ENCODE measurements at regions not wholly inside any gene's neighbourhood (a gene's known extent, or its start where the extent isn't known, plus 50 kb on each side); places are given as distances from the start of the nearest gene placed in this dataset.

- Histone ChIP-seq H3K9me3 (no peaks in the 10 kb centered on the region), H3K27ac (no peak overlapping the region), H3K36me3 (no peaks in the 10 kb centered on the region), H3K4me3 (no peak overlapping the region), H3K27me3 (no peaks in the 10 kb centered on the region), H3K4me1 (peaks cover 0 to 9% (median 7%) of the 10 kb centered on the region in 3 donors)
- intact Hi-C loops (cut with DNase I), result no loop called here
- no peak for TF ChIP-seq POLR2A (IDR thresholded peaks at IDR 0.05)
- TF ChIP-seq, protein P1, sequence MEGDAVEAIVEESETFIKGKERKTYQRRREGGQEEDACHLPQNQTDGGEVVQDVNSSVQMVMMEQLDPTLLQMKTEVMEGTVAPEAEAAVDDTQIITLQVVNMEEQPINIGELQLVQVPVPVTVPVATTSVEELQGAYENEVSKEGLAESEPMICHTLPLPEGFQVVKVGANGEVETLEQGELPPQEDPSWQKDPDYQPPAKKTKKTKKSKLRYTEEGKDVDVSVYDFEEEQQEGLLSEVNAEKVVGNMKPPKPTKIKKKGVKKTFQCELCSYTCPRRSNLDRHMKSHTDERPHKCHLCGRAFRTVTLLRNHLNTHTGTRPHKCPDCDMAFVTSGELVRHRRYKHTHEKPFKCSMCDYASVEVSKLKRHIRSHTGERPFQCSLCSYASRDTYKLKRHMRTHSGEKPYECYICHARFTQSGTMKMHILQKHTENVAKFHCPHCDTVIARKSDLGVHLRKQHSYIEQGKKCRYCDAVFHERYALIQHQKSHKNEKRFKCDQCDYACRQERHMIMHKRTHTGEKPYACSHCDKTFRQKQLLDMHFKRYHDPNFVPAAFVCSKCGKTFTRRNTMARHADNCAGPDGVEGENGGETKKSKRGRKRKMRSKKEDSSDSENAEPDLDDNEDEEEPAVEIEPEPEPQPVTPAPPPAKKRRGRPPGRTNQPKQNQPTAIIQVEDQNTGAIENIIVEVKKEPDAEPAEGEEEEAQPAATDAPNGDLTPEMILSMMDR (IDR thresholded peaks at IDR 0.05), result no peak
- no peak for DNase-seq
- WGBS, 2 donors, result 91 to 93% methylated on average over 3 to 4 of the region's 6 CpGs
Observed at GRCh38 chr2:8393506-8393905, 288.4 kb upstream of the ID2 start.

DNA sequence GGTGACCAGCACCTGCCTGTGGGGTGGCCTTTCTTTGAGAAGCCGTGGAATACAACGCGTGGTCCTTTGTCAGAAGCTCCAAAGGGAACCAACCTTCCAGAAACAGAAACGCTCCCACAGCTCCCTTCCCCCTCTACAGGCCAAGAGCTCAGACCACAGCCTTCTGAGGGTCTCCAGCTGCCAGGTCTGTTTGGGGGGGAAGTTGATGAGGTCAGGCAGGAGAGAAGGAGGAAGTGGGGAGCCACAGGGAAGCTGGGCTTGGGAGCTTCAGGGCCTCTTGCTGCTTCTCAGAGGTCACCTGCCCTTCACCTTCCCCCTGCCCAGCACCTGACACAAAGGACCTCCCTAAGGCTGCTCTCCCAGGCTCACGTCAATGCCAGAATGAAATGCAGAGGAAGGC lies 287.7 kb upstream of the ID2 start:
- Histone ChIP-seq H3K36me3 (no peaks in the 10 kb centered on the region), H3K27me3 (no peaks in the 10 kb centered on the region), H3K9me3 (no peaks in the 10 kb centered on the region), H3K27ac (no peak overlapping the region), H3K4me3 (no peak overlapping the region), H3K4me1 (peaks cover 0 to 9% (median 7%) of the 10 kb centered on the region in 3 donors)
- TF ChIP-seq, protein P1 (IDR thresholded peaks at IDR 0.05), result no peak
- TF ChIP-seq POLR2A (IDR thresholded peaks at IDR 0.05), result no peak
- no peak for DNase-seq
- intact Hi-C loops (cut with DNase I), result no loop called here
- 100% methylated on average over 1 of the region's 5 CpGs; no CpG with 5 or more reads in 1 of the 2 donors for WGBS, 2 donors

GRCh38 chr2:8394569-8395359 lies 287.1 kb upstream of the ID2 start:
- Histone ChIP-seq H3K36me3 (no peaks in the 10 kb centered on the region), H3K27ac (no peak overlapping the region), H3K9me3 (no peaks in the 10 kb centered on the region), H3K4me3 (no peak overlapping the region), H3K4me1 (peaks cover 0 to 3% (median 2%) of the 10 kb centered on the region in 3 donors), H3K27me3 (no peaks in the 10 kb centered on the region)
- intact Hi-C loops (cut with DNase I), result no loop called here
- WGBS, 2 donors, result 88% methylated on average over 7 of the region's 9 CpGs
- TF ChIP-seq, protein P1 (IDR thresholded peaks at IDR 0.05), result no peak
- TF ChIP-seq POLR2A (IDR thresholded peaks at IDR 0.05), result no peak
- DNase-seq, result no peak

DNA sequence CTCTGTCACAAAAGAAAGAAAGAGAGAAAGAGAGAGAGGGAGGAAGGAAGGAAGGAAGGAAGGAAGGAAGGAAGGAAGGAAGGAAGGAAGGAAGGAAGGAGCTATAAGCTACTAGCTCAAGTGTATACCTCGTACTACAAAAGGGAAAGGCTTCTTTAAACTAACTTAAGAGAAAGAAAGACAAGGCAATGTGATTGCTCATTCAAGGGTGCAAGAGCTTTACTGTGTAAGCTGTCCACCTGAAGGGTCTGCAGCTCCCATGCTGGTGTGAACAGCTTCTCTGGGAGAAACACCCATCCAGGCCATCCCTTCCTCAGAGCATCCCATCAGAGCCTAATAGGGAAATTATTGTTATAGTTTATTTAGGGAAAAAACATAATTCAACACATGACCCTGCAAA lies 286.1 kb upstream of the ID2 start:
- Histone ChIP-seq H3K27me3 (no peaks in the 10 kb centered on the region), H3K27ac (no peak overlapping the region), H3K36me3 (no peaks in the 10 kb centered on the region), H3K4me3 (no peak overlapping the region), H3K9me3 (no peaks in the 10 kb centered on the region), H3K4me1 (no peaks in the 10 kb centered on the region)
- TF ChIP-seq, protein P1 (IDR thresholded peaks at IDR 0.05), result no peak
- no peak for TF ChIP-seq POLR2A (IDR thresholded peaks at IDR 0.05)
- no peak for DNase-seq
- intact Hi-C loops (cut with DNase I), result no loop called here
- 50 to 67% methylated on average over 1 of the region's 1 CpG for WGBS, 2 donors

DNA sequence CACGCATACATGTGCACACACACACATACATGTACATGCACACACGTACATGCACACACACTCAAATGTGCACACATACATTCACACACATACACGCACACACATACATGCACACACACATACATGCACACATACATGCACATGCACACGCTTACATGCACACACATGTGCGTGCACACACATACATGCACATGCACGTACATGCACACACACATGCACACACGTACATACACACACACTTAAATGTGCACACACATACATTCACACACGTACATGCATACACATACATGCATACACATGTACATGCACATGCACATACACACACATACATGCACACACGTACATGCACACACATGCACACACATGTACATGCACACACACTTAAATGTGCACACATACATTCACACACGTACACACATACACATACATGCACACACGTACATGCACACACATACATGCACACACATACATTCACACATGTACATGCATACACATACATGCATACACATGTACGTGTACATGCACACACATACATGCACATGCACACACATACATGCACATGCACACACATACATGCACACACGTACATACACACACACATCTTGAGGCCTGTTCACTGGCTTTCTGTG lies 283.7 kb upstream of the ID2 start:
- TF ChIP-seq, protein P1 (IDR thresholded peaks at IDR 0.05), result no peak
- no peak for TF ChIP-seq POLR2A (IDR thresholded peaks at IDR 0.05)
- 70 to 92% methylated on average over 13 of the region's 13 CpGs for WGBS, 2 donors
- no peak overlapping the region for H3K27ac ChIP-seq
- H3K4me3 ChIP-seq, result no peak overlapping the region
- peaks cover 0 to 2% (median 0%) of the 10 kb centered on the region in 3 donors for H3K4me1 ChIP-seq
- no peaks in the 10 kb centered on the region for H3K36me3 ChIP-seq
- intact Hi-C loops (cut with DNase I), result no loop called here
- no peak for DNase-seq
- H3K9me3 ChIP-seq, result no peaks in the 10 kb centered on the region
- H3K27me3 ChIP-seq, result no peaks in the 10 kb centered on the region
